ENCODE measurements at regions not wholly inside any gene's neighbourhood (a gene's known extent, or its start where the extent isn't known, plus 50 kb on each side); places are given as distances from the start of the nearest gene placed in this dataset.

- TF ChIP-seq CTCF (IDR thresholded peaks at IDR 0.05), result no peak
- no peaks in the 10 kb centered on the region for H3K9me3 ChIP-seq
- H3K27ac ChIP-seq, result no peak overlapping the region
- no peak overlapping the region for H3K4me3 ChIP-seq
- intact Hi-C loops (cut with DNase I), result no loop called here
- no peaks in the 10 kb centered on the region for H3K27me3 ChIP-seq (ENCODE audit: insufficient read depth in 3 of 3, low read length in 2 of 3)
- no peak for DNase-seq
- H3K4me1 ChIP-seq, result no peaks in the 10 kb centered on the region
- WGBS, 3 donors, result 81 to 90% (median 86%) methylated on average over 14 of the region's 14 CpGs
- ATAC-seq, result no peak
- H3K36me3 ChIP-seq (ENCODE audit: insufficient read depth in 1 of 2, low read depth in 1 of 2), result no peaks in the 10 kb centered on the region
These were observed 55.7 kb downstream of the GLI2 start for GRCh38 chr2:120791243-120791961.

- WGBS, 3 donors, result 74 to 81% (median 78%) methylated on average over 11 of the region's 11 CpGs
- no peaks in the 10 kb centered on the region for H3K36me3 ChIP-seq (ENCODE audit: insufficient read depth in 1 of 2, low read depth in 1 of 2)
- TF ChIP-seq CTCF (IDR thresholded peaks at IDR 0.05), result no peak
- DNase-seq, result no peak
- H3K9me3 ChIP-seq, result no peaks in the 10 kb centered on the region
- no peak overlapping the region for H3K4me3 ChIP-seq
- intact Hi-C loops (cut with DNase I), result no loop called here
- no peaks in the 10 kb centered on the region for H3K27me3 ChIP-seq (ENCODE audit: insufficient read depth in 3 of 3, low read length in 2 of 3)
- ATAC-seq, result no peak
- no peak overlapping the region for H3K27ac ChIP-seq
- H3K4me1 ChIP-seq, result no peaks in the 10 kb centered on the region
These were observed 56.3 kb downstream of the GLI2 start for GRCh38 chr2:120791962-120792297.

- 70 to 75% (median 71%) methylated on average over 10 of the region's 10 CpGs for WGBS, 3 donors
- peaks cover 0 to under 1% (median 0%) of the 10 kb centered on the region in 3 donors for H3K27me3 ChIP-seq (ENCODE audit: insufficient read depth in 3 of 3, low read length in 2 of 3)
- DNase-seq (peak in 1 of 2 donors; percentile 49), ATAC-seq (peak in 1 of 4 donors; percentile 32)
- no peaks in the 10 kb centered on the region for H3K36me3 ChIP-seq (ENCODE audit: insufficient read depth in 1 of 2, low read depth in 1 of 2)
- no peak for TF ChIP-seq CTCF (IDR thresholded peaks at IDR 0.05)
- intact Hi-C loops (cut with DNase I), result no loop called here
- H3K4me3 ChIP-seq, result no peak overlapping the region
- no peak overlapping the region for H3K27ac ChIP-seq
- peaks cover 4% of the 10 kb centered on the region for H3K4me1 ChIP-seq
- H3K9me3 ChIP-seq, result no peaks in the 10 kb centered on the region
These were observed 58.2 kb downstream of the GLI2 start for GRCh38 chr2:120793682-120794403.

- no peak overlapping the region for H3K27ac ChIP-seq
- TF ChIP-seq CTCF (IDR thresholded peaks at IDR 0.05), result no peak
- DNase-seq, result peak in 1 of 2 donors; percentile 44
- H3K4me1 ChIP-seq, result peaks cover 4% of the 10 kb centered on the region
- 78 to 93% (median 88%) methylated on average over 3 of the region's 3 CpGs for WGBS, 3 donors
- H3K27me3 ChIP-seq (ENCODE audit: insufficient read depth in 3 of 3, low read length in 2 of 3), result peaks cover 0 to 9% (median 0%) of the 10 kb centered on the region in 3 donors
- no peaks in the 10 kb centered on the region for H3K9me3 ChIP-seq
- no peak overlapping the region for H3K4me3 ChIP-seq
- ATAC-seq, result no peak
- intact Hi-C loops (cut with DNase I), result no loop called here
- no peaks in the 10 kb centered on the region for H3K36me3 ChIP-seq (ENCODE audit: insufficient read depth in 1 of 2, low read depth in 1 of 2)
These were observed 59.0 kb downstream of the GLI2 start for GRCh38 chr2:120794716-120795115.

All from psoas muscle (tissue), 7 donors.